ENCODE measurements at regions not wholly inside any gene's neighbourhood (a gene's known extent, or its start where the extent isn't known, plus 50 kb on each side); places are given as distances from the start of the nearest gene placed in this dataset.

DNA sequence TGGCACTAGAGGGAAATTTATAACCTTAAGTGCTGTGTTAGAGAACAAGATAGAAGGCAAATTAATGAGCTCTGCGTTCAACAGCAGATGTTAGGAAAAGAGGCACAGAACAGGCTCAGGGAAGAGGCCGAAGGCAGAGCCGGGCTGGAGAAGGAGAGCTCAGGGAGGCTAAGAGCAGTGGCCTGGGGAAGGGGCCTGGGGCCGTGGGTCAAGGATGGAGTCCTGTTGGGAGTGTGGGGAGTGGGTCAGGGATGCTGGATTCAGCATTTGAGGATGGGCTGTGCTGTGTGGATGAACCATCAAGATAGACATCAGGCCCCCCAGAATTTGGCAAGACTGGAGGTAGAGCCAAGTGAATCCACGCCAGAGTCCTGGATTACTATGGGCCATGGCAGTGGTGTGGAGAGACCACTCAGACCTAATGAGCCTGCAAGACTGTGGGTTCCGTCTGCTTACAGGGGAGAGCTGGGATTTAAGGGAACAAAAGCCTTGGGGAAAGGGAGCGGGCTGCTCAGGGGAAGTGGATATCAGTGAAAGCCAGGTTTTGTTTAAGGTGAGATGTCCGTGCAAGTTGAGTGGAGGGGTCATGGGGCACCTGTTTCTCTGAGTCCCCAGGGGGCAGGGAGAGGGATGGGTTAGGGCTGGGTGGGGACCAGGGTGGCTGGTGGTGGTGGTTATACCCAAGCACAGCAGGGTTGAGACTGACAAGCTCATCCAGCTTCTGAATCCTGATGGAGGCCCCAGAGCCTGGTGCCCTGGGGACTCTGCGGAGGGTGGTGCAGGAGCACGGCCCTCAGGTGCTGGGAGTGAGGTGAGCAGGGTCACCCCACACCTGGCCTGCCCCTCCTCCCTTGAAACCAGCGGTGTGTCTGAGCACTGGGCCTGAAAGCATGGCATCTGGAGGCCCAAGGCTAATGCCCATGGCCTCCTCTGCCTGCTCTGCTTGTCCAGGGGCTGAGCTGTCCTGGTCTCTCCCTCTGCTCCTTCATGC lies 101.7 kb downstream of the BMS1 start:
- no peak for DNase-seq (ENCODE audit: low read depth)
- no peak for TF ChIP-seq CTCF (IDR thresholded peaks at IDR 0.05; ENCODE audit: insufficient read depth, low read depth, low read length)
- CTCF ChIA-PET: no interaction called here
- Histone ChIP-seq H3K4me3 (ENCODE audit: low read depth, low read length) (no peak overlapping the region), H3K36me3 (ENCODE audit: control insufficient read depth, insufficient read depth, low read length) (no peaks in the 10 kb centered on the region), H3K27me3 (ENCODE audit: control insufficient read depth, insufficient read depth, low read length) (no peaks in the 10 kb centered on the region)
- POLR2A ChIA-PET: no interaction called here

DNA sequence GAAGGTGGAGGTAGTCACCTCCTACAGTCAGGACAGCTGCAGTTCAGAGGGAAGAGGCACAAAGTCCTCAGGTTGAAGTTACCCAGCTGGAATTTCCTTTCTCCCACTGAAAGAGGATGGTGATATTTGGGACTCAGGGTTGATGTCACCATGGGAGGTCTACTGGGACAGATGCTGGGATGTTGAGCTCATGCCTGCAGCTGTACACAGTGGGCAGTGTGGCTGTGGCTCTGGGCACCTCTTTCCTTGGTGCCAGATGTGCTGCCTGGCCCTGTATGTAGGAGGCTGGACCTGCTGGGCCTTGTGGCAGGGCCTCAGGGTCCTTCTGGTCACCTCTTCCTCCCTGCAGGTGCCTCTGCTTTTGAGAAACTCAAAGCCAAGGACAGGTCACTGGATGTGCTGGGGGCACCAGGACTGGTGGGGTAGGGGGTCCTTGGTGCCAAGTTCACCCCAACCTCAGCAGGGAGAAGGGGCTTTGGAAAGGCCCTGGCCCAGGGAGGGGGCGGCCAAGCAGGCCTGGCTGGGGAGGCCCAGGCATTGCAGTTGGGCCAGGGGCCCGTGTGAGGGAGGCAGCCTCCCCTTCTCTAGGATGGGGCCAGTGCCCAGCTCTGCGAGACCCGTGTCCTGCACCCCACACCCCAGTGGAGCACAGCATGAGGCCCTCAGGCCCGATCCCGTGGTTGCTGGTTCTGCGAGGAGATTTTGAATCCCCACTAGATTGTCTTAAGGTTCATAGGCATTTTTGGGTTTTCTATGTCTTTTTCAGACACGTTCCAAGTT lies 103.1 kb downstream of the BMS1 start:
- H3K36me3 ChIP-seq (ENCODE audit: control insufficient read depth, insufficient read depth, low read length): no peaks in the 10 kb centered on the region
- H3K4me3 ChIP-seq (ENCODE audit: low read depth, low read length): no peak overlapping the region
- no peak for DNase-seq (ENCODE audit: low read depth)
- CTCF ChIA-PET: no interaction called here
- no peak for TF ChIP-seq CTCF (IDR thresholded peaks at IDR 0.05; ENCODE audit: insufficient read depth, low read depth, low read length)
- POLR2A ChIA-PET: no interaction called here
- no peaks in the 10 kb centered on the region for H3K27me3 ChIP-seq (ENCODE audit: control insufficient read depth, insufficient read depth, low read length)

- no peaks in the 10 kb centered on the region for H3K36me3 ChIP-seq (ENCODE audit: control insufficient read depth, insufficient read depth, low read length)
- no peaks in the 10 kb centered on the region for H3K27me3 ChIP-seq (ENCODE audit: control insufficient read depth, insufficient read depth, low read length)
- ChIA-PET POLR2A (no interaction called here), CTCF (no interaction called here)
- no peak overlapping the region for H3K4me3 ChIP-seq (ENCODE audit: low read depth, low read length)
- TF ChIP-seq CTCF (IDR thresholded peaks at IDR 0.05; ENCODE audit: insufficient read depth, low read depth, low read length): no peak
- no peak for DNase-seq (ENCODE audit: low read depth)
These were observed 105.3 kb downstream of the BMS1 start for GRCh38 chr10:42887734-42888503.

DNA sequence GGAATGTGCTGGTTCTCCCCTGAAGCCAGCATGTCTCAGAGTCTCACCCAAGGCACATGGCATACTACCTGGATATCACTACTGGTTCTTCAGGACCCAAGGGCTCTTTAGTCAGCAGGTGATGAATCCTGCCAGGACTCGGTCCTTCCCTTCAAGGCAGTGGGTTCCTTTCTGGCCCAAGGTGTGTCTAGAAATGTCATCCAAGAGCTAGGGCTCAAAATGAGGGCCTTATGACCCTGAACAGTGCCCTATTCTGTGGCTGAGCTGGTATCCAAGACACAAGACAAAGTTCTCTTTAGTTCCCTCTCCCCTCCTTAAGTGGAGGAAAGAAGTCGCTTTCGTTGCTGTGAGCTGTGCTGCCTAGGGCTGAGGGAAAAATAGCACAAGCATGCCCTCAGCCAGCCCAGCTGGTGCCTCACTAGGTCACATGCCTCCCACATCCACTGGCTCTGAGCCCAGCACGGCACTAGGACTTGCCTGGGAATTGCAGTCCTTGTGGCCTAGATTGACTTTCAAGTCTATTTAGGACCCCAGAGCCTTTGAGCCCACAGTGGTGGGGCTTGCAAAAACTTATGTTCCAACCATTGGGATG lies 106.0 kb downstream of the BMS1 start:
- Histone ChIP-seq H3K27me3 (ENCODE audit: control insufficient read depth, insufficient read depth, low read length) (no peaks in the 10 kb centered on the region), H3K36me3 (ENCODE audit: control insufficient read depth, insufficient read depth, low read length) (no peaks in the 10 kb centered on the region), H3K4me3 (ENCODE audit: low read depth, low read length) (no peak overlapping the region)
- TF ChIP-seq CTCF (IDR thresholded peaks at IDR 0.05; ENCODE audit: insufficient read depth, low read depth, low read length): no peak
- POLR2A ChIA-PET: no interaction called here
- no peak for DNase-seq (ENCODE audit: low read depth)
- CTCF ChIA-PET: no interaction called here

Data from BJ (cell line).